ENCODE measurements at regions not wholly inside any gene's neighbourhood (a gene's known extent, or its start where the extent isn't known, plus 50 kb on each side); places are given as distances from the start of the nearest gene placed in this dataset.

GRCh38 chr13:63370101-63370500 is 1954.5 kb upstream of the PCDH20 start:
- 41 to 44% methylated on average over 1 of the region's 1 CpG for WGBS, 2 donors
- Histone ChIP-seq H3K9me3 (no peaks in the 10 kb centered on the region), H3K36me3 (replicated peaks in 1 of 2; ENCODE audit: insufficient read depth in 1 of 2, low read depth in 2 of 2) (no peaks in the 10 kb centered on the region), H3K27me3 (no peaks in the 10 kb centered on the region), H3K27ac (no peak overlapping the region), H3K4me3 (no peak overlapping the region), H3K4me1 (no peaks in the 10 kb centered on the region)
- intact Hi-C loops (cut with DNase I): no loop called here
- TF ChIP-seq CTCF (IDR thresholded peaks at IDR 0.05) (no peak), POLR2A (IDR thresholded peaks at IDR 0.05) (no peak)
- ATAC-seq: no peak
- no peak for DNase-seq

GRCh38 chr13:63367522-63368198 is 1952.0 kb upstream of the PCDH20 start:
- ATAC-seq (no peak), DNase-seq (no peak)
- no peak overlapping the region for H3K27ac ChIP-seq
- no peaks in the 10 kb centered on the region for H3K4me1 ChIP-seq
- H3K4me3 ChIP-seq: no peak overlapping the region
- H3K36me3 ChIP-seq (replicated peaks in 1 of 2; ENCODE audit: insufficient read depth in 1 of 2, low read depth in 2 of 2): no peaks in the 10 kb centered on the region
- no peak for TF ChIP-seq CTCF (IDR thresholded peaks at IDR 0.05)
- TF ChIP-seq POLR2A (IDR thresholded peaks at IDR 0.05): no peak
- intact Hi-C loops (cut with DNase I): no loop called here
- WGBS, 2 donors: 51 to 63% methylated on average over 2 to 3 of the region's 3 CpGs
- no peaks in the 10 kb centered on the region for H3K27me3 ChIP-seq
- H3K9me3 ChIP-seq: no peaks in the 10 kb centered on the region

GRCh38 chr13:63364159-63364558 is 1948.5 kb upstream of the PCDH20 start:
- H3K4me3 ChIP-seq: no peak overlapping the region
- H3K27me3 ChIP-seq: no peaks in the 10 kb centered on the region
- no peaks in the 10 kb centered on the region for H3K9me3 ChIP-seq
- H3K36me3 ChIP-seq (replicated peaks in 1 of 2; ENCODE audit: insufficient read depth in 1 of 2, low read depth in 2 of 2): no peaks in the 10 kb centered on the region
- intact Hi-C loops (cut with DNase I): no loop called here
- H3K4me1 ChIP-seq: no peaks in the 10 kb centered on the region
- no peak for TF ChIP-seq POLR2A (IDR thresholded peaks at IDR 0.05)
- no peak for TF ChIP-seq CTCF (IDR thresholded peaks at IDR 0.05)
- H3K27ac ChIP-seq: no peak overlapping the region
- DNase-seq (no peak), ATAC-seq (no peak)

GRCh38 chr13:63351533-63351932 is 1935.9 kb upstream of the PCDH20 start:
- DNase-seq (no peak), ATAC-seq (no peak)
- no peaks in the 10 kb centered on the region for H3K27me3 ChIP-seq
- no peak overlapping the region for H3K4me3 ChIP-seq
- no peaks in the 10 kb centered on the region for H3K4me1 ChIP-seq
- no peaks in the 10 kb centered on the region for H3K9me3 ChIP-seq
- H3K36me3 ChIP-seq (replicated peaks in 1 of 2; ENCODE audit: insufficient read depth in 1 of 2, low read depth in 2 of 2): no peaks in the 10 kb centered on the region
- H3K27ac ChIP-seq: no peak overlapping the region
- WGBS, 2 donors: 60 to 62% methylated on average over 2 of the region's 2 CpGs
- intact Hi-C loops (cut with DNase I): no loop called here
- TF ChIP-seq POLR2A (IDR thresholded peaks at IDR 0.05) (no peak), CTCF (IDR thresholded peaks at IDR 0.05) (no peak)

- DNase-seq (no peak), ATAC-seq (no peak)
- no peaks in the 10 kb centered on the region for H3K27me3 ChIP-seq
- no peaks in the 10 kb centered on the region for H3K4me1 ChIP-seq
- TF ChIP-seq POLR2A (IDR thresholded peaks at IDR 0.05) (no peak), CTCF (IDR thresholded peaks at IDR 0.05) (no peak)
- intact Hi-C loops (cut with DNase I): no loop called here
- no peak overlapping the region for H3K27ac ChIP-seq
- 61 to 71% methylated on average over 1 to 2 of the region's 2 CpGs for WGBS, 2 donors
- no peak overlapping the region for H3K4me3 ChIP-seq
- no peaks in the 10 kb centered on the region for H3K9me3 ChIP-seq
- H3K36me3 ChIP-seq (replicated peaks in 1 of 2; ENCODE audit: insufficient read depth in 1 of 2, low read depth in 2 of 2): no peaks in the 10 kb centered on the region
These were observed 1935.4 kb upstream of the PCDH20 start for GRCh38 chr13:63351081-63351480.
